Large intestine (tissue), 3 donors: ENCODE measurements at regions not wholly inside any gene's neighbourhood (a gene's known extent, or its start where the extent isn't known, plus 50 kb on each side); places are given as distances from the start of the nearest gene placed in this dataset.

Source experiments
- DNase-seq, 2 donors: peaks; one replicate each; pipeline versions ENCODE4 v3.0.0 to v3.0.0-alpha.2; 2013
- H3K27ac ChIP-seq: one replicate; pipeline ENCODE4 v1.5.1; 2013; ENCODE audit warnings: low read length
- H3K27me3 ChIP-seq: 2 replicates; pipeline ENCODE4 v1.6.1; 2013; ENCODE audit warnings: low read length; ENCODE audit not compliant: control insufficient read depth, insufficient read depth
- H3K36me3 ChIP-seq: 2 replicates; pipeline ENCODE4 v1.6.1; 2013; ENCODE audit warnings: low read length; ENCODE audit not compliant: control insufficient read depth, insufficient read depth
- H3K4me1 ChIP-seq: one replicate; pipeline ENCODE4 v1.6.1; 2013; ENCODE audit warnings: low read length; ENCODE audit not compliant: control insufficient read depth, insufficient read depth
- H3K4me3 ChIP-seq: one replicate; pipeline ENCODE4 v1.5.1; 2013; ENCODE audit warnings: low read length
- H3K9me3 ChIP-seq: one replicate; pipeline ENCODE4 v1.6.1; 2013; ENCODE audit warnings: mild to moderate bottlenecking, low read depth, low read length, moderate library complexity; ENCODE audit not compliant: control insufficient read depth
- WGBS: methylation state at CpG from one replicate; pipeline ENCODE4 v1.1.5; 2013; ENCODE audit warnings: low lambda C conversion rate; ENCODE audit not compliant: insufficient coverage; 5-methylcytosine and 5-hydroxymethylcytosine counted together

- DNase-seq = no peak
- Histone ChIP-seq H3K27ac (no peak overlapping the region), H3K4me3 (no peak overlapping the region), H3K27me3 (no peaks in the 10 kb centered on the region), H3K36me3 (no peaks in the 10 kb centered on the region), H3K4me1 (peaks cover 5% of the 10 kb centered on the region), H3K9me3 (no peaks in the 10 kb centered on the region)
Measured at GRCh38 chr20:6499566-6499965, 267.9 kb upstream of the BMP2 start.

- H3K27me3 ChIP-seq = no peaks in the 10 kb centered on the region
- H3K4me3 ChIP-seq = no peak overlapping the region
- peaks cover 19% of the 10 kb centered on the region for H3K4me1 ChIP-seq
- DNase-seq = no peak
- H3K27ac ChIP-seq = no peak overlapping the region
- H3K9me3 ChIP-seq = no peaks in the 10 kb centered on the region
- no peaks in the 10 kb centered on the region for H3K36me3 ChIP-seq
Measured at GRCh38 chr20:6496874-6497273, 270.6 kb upstream of the BMP2 start.

GRCh38 chr20:6495907-6496306 is 271.6 kb upstream of the BMP2 start:
- Histone ChIP-seq H3K4me3 (no peak overlapping the region), H3K9me3 (no peaks in the 10 kb centered on the region), H3K36me3 (no peaks in the 10 kb centered on the region), H3K27ac (peak overlapping the region; percentile 35), H3K27me3 (no peaks in the 10 kb centered on the region), H3K4me1 (peaks cover 27% of the 10 kb centered on the region)
- DNase-seq = no peak
- 17% methylated on average over 1 of the region's 1 CpG for WGBS

- H3K4me1 ChIP-seq = peaks cover 53% of the 10 kb centered on the region
- WGBS = 0% methylated on average over 1 of the region's 8 CpGs
- peak overlapping the region; percentile 87 for H3K27ac ChIP-seq
- H3K36me3 ChIP-seq = no peaks in the 10 kb centered on the region
- peak; percentile 93 to 97 for DNase-seq
- H3K27me3 ChIP-seq = no peaks in the 10 kb centered on the region
- H3K9me3 ChIP-seq = no peaks in the 10 kb centered on the region
- no peak overlapping the region for H3K4me3 ChIP-seq
Measured at GRCh38 chr20:6492271-6493055, 275.0 kb upstream of the BMP2 start.

GRCh38 chr20:6490849-6491248 is 276.6 kb upstream of the BMP2 start:
- H3K4me1 ChIP-seq = peaks cover 53% of the 10 kb centered on the region
- no CpG with 5 or more reads among the region's 3 CpGs for WGBS
- H3K9me3 ChIP-seq = no peaks in the 10 kb centered on the region
- H3K27me3 ChIP-seq = no peaks in the 10 kb centered on the region
- no peak overlapping the region for H3K4me3 ChIP-seq
- no peaks in the 10 kb centered on the region for H3K36me3 ChIP-seq
- peak overlapping the region; percentile 87 for H3K27ac ChIP-seq
- peak; percentile 86 to 93 for DNase-seq

- H3K36me3 ChIP-seq = no peaks in the 10 kb centered on the region
- no peaks in the 10 kb centered on the region for H3K9me3 ChIP-seq
- 0% methylated on average over 1 of the region's 16 CpGs for WGBS
- H3K4me1 ChIP-seq = peaks cover 47% of the 10 kb centered on the region
- H3K27me3 ChIP-seq = no peaks in the 10 kb centered on the region
- peak overlapping the region; percentile 87 for H3K27ac ChIP-seq
- peak; percentile 88 to 95 for DNase-seq
- H3K4me3 ChIP-seq = no peak overlapping the region
Measured at GRCh38 chr20:6489361-6490171, 277.9 kb upstream of the BMP2 start.

GRCh38 chr20:6485351-6485750 is 282.1 kb upstream of the BMP2 start:
- Histone ChIP-seq H3K9me3 (no peaks in the 10 kb centered on the region), H3K27me3 (no peaks in the 10 kb centered on the region), H3K4me3 (no peak overlapping the region), H3K27ac (no peak overlapping the region), H3K4me1 (peaks cover 21% of the 10 kb centered on the region), H3K36me3 (no peaks in the 10 kb centered on the region)
- WGBS = no CpG with 5 or more reads among the region's 7 CpGs
- DNase-seq = no peak

GRCh38 chr20:6483727-6484126 is 283.8 kb upstream of the BMP2 start:
- peaks cover 6% of the 10 kb centered on the region for H3K4me1 ChIP-seq
- DNase-seq = no peak
- H3K27me3 ChIP-seq = no peaks in the 10 kb centered on the region
- no peak overlapping the region for H3K4me3 ChIP-seq
- no peaks in the 10 kb centered on the region for H3K9me3 ChIP-seq
- H3K36me3 ChIP-seq = no peaks in the 10 kb centered on the region
- H3K27ac ChIP-seq = no peak overlapping the region
- WGBS = no CpG with 5 or more reads among the region's 2 CpGs

- no peaks in the 10 kb centered on the region for H3K27me3 ChIP-seq
Measured at GRCh38 chr20:6482486-6482885, 285.0 kb upstream of the BMP2 start.

GRCh38 chr20:6480328-6481200 is 286.9 kb upstream of the BMP2 start:
- no peak overlapping the region for H3K4me3 ChIP-seq
- no peak for DNase-seq
- 100% methylated on average over 1 of the region's 7 CpGs for WGBS

More at GRCh38 chr20:6482486-6482885, 285.0 kb upstream of the BMP2 start:
- Histone ChIP-seq H3K27ac (no peak overlapping the region), H3K4me3 (no peak overlapping the region), H3K36me3 (no peaks in the 10 kb centered on the region), H3K9me3 (no peaks in the 10 kb centered on the region), H3K4me1 (no peaks in the 10 kb centered on the region)
- DNase-seq = no peak

More at GRCh38 chr20:6480328-6481200, 286.9 kb upstream of the BMP2 start:
- no peaks in the 10 kb centered on the region for H3K27me3 ChIP-seq
- H3K27ac ChIP-seq = no peak overlapping the region
- H3K4me1 ChIP-seq = no peaks in the 10 kb centered on the region
- H3K36me3 ChIP-seq = no peaks in the 10 kb centered on the region
- no peaks in the 10 kb centered on the region for H3K9me3 ChIP-seq
